ENCODE measurements at regions not wholly inside any gene's neighbourhood (a gene's known extent, or its start where the extent isn't known, plus 50 kb on each side); places are given as distances from the start of the nearest gene placed in this dataset.
"Not testable (repeated sequence)": the region's sequence is repeated elsewhere in the genome, so short reads cannot be mapped to it uniquely, and the experiment has no call there.

DNA sequence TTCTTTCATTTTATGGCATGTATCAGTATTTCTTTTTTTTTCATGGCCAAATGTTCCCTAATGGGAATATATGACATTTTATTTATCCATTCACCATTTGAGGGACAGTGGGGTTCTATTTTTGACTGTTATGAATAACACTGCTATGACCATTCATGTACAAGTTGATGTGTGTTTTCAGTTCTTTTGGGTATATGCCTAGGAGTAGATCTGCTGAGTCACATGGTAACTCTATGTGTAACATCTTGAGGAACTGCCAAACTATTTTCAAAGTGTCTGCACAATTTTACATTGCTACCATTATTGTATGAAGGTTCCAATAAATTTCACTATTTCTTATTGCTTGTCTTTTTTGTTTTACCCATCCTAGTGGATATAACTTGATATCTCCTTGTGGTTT is 223.0 kb downstream of the TANC2 start:
- no peak for DNase-seq

DNA sequence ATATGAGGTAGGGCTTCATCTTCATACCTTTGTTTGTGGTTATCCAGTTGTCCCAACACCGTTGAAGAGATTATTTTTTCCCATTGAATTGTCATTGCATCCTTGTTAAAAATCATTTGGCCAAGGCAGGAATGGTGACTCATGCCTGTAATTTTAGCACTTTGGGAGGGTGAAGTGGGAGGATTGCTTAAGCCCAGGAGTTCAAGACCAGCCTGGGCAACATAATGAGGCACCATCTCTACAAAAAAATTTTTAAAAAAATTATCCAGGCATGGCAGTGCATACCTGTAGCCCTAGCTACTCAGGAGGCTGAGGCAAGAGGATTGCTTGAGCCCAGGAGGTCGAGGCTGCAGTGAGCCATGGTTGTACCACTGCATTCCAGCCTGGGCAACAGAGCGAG is 223.9 kb downstream of the TANC2 start:
- DNase-seq: no peak

DNA sequence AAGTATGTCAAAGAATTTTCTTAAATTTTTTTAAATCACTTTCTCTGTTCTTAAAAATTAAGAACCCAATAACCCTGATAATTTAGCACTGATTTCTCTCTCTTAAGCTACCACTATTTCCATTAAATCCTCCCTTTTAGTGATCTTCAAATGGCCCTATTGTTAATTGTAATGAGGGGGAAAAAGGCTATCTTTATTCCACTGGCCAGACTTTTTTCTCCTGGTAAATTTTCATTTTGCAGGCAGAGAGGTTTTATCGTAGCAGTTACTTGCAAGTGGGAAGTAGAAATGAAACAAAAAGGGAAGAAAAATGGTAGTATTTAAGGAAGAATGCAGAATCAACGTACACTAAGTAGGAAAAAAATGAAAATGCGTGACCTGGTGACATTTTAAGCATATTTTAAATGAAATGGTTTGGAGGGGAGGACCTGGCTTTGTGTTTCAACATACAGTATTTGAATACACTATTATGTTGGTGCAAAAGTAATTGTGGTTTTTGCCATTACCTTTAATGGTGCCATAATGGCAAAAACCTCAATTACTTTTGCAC is 224.9 kb downstream of the TANC2 start:
- no peak for DNase-seq

DNA sequence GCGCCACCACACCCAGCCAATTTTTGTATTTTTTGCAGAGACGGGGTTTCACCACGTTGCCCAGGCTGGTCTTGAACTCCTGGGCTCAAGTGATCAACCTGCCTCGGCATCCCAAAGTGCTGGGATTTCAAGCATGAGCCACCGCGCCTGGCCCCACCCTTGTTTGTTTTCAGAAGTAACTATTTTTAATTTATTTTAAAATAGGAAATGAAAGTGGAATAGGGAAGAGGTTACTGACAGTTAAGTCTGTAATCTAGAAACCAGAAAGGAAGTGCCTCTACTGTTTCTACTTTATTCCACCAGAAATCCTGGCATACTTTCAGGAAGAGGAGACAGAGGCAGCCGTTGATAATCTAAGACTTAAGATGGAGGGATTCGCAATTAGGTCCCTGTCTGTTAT is 225.6 kb downstream of the TANC2 start:
- DNase-seq: no peak

DNA sequence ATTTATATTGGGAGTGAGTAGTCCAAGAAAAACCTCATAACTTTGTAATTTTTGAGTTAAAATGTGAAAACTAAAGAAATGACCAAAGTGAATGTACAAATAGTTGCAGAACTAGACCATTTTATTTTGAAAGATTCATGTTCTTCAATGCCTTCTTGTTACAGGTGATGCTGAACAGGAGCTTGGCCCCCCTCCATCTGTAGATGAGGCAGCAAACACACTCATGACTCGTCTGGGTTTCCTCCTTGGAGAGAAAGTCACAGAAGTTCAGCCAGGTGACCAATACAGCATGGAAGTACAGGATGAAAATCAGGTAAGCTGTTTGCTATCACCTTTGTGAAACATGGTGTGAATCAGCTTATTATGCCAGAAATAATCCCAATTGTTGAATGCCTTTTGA is 227.8 kb downstream of the TANC2 start:
- no peak for DNase-seq

DNA sequence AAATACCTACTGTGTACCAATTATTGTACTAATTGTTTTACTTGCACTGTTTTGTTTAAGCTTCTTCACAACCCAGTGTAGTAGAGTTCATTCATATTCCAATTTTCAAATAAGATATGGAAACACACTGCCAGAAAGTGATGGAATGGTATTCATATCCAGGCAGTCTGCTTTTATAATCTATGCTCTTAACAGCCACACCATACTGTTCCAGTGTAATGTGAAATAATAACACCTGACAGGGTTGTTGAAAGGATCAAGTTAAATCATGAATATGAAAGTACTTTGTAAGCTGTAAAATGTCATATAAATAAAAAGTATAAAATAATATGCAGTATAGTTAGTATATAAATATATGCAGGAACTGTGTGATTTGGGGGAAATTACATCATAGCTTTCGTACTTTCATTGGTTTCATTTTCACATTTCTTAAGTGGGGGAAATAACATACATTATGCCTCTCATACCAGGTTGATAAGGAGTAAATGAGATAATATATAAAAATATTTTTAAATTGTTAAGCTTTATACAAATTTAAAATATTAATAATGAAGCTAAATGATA is 230.8 kb downstream of the TANC2 start:
- DNase-seq: no peak

DNA sequence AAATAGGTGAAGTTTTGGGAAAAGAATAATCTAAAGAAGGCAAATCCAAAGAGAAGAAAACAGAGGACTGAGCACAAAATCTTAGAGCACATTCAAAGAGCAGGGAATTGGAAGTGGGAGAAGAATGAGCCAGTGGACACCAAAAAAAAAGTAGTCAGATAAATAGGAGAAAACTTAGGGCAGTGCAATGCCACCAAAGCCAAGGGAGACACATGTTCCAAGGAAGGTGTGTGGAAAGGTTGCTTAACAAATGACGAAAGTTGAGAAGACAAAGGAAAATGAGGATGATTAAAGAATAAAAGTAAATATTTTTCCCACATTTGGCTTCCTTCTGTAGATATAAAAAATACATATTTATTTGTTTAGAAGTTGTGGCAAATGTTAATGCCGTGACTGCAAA is 237.6 kb downstream of the TANC2 start:
- no peak for DNase-seq

DNA sequence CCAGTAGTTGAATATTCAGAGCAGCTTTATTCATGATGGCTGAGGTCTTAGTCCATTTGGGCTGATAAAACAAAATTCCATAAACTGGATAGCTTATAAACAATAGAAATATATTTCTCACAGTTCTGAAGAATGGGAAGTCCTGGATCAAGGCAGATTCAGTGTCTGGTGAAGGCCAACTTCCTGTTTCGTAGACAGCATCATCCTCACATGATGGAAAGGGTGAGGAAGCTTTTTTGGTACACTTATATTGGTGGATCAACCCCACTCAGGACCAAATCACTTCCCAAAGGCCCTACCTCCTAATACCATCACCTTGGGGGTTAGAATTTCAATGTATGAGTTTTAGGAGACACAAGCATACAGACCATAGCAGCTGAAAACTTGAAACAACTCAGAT is 224.2 kb downstream of the CYB561 start:
- DNase-seq: no peak

DNA sequence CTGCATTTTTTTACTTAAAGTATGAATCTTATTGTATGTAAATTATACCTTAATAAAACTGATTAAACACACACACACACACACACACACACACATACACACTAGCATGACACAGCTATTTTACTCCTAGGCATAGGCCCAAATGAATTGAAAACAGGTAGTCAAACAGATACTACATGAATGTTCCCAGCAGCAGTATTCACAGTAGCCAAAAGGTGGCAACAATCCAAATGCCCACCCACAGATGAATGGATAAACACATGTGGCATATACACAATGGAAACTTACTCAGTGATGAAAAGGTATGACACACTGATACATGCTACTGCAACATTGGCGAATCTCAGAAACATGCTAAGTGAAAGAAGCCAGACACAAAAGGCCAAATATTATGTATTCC is 223.5 kb downstream of the CYB561 start:
- DNase-seq: no peak

DNA sequence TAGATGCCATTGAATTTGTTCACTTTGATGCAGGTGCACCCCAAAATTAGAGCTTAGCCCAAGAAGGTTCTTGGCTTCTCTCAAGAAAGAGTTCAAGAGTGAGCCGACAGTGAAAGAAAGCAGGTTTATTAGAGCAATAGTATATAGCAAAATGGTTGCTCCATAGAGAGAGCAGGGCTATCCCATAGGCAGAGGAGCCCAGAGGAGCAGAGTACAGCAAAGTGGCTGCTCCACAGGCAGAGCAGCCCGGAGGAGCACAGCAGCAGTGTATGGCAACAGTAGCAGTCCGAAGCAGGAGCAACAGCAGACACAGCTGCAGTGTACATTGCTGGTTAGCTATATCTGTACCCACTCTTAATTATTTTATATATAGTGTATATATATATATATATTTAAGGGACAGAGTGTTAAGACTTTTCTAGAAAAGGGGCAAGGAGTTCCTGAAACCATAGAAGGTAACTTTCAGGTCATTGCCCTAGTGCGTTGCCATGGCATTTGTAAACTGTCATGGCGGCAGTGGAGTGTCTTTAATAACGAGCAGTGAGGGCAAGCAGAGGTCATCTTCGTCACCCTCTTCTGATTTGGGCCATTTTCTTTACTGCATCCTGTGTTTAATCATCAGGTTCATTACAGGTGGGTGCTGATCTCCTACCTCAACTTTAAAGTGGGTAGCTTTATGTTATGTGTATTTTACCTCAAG is 222.7 kb downstream of the CYB561 start:
- no peak for DNase-seq

DNA sequence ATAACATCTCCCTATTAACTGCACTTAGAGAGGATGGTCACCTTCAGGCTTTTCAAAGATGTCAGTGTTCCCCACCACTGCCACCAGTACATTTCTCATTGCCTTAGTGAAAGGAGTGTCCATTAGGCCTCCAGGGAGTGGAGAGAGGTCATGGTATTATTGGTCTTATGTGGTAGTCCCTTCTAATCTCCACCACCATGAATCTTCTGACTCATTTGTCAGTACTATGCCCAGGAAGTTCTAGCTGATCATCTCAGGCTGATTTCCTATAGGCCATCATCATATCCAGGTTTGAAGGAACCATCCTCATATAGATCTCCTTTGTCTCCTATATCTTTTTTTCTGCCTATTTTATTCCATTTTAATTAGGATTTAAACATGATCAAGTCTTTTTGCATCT is 221.5 kb downstream of the CYB561 start:
- DNase-seq: no peak

DNA sequence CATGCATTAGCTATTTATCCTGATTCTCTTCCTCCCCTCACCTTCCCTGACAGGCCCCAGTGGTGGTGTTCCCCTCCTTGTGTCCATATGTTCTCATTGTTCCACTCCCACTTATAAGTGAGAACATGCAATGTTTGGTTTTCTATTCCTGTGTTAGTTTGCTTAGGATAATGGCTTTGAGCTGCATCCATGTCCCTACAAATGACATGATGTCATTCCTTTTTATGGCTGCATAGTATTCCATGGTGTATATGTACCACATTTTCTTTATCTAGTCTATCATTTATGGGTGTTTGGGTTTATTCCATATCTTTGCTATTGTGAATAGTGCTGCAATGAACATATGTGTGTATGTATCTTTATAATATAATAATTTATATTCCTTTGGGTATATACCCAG is 219.4 kb downstream of the CYB561 start:
- DNase-seq: not testable (repeated sequence)

DNA sequence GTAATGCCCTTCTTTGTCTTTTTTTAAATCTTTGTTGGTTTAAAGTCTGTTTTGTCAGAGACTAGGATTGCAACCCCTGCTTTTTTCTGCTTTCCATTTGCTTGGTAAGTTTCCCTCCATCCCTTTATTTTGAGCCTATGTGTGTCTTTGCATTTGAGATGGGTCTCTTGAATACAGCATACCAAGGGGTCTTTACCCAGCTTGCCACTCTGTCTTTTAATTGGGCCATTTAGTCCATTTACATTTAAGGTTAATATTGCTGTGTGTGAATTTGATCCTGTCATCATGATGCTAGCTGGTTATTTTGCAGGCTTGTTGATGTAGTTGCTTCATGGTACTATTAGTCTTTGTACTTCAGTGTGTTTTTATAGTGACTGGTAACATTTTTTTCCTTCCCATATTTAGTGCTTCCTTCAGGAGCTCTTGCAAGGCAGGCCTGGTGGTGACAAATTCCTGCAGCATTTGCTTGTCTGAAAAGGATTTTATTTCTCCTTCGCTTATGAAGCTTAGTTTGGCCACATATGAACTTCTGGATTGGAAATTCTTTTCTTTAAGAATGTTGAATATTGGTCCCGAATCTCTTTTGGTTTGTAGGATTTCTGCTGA is 215.0 kb downstream of the CYB561 start:
- not testable (repeated sequence) for DNase-seq

DNA sequence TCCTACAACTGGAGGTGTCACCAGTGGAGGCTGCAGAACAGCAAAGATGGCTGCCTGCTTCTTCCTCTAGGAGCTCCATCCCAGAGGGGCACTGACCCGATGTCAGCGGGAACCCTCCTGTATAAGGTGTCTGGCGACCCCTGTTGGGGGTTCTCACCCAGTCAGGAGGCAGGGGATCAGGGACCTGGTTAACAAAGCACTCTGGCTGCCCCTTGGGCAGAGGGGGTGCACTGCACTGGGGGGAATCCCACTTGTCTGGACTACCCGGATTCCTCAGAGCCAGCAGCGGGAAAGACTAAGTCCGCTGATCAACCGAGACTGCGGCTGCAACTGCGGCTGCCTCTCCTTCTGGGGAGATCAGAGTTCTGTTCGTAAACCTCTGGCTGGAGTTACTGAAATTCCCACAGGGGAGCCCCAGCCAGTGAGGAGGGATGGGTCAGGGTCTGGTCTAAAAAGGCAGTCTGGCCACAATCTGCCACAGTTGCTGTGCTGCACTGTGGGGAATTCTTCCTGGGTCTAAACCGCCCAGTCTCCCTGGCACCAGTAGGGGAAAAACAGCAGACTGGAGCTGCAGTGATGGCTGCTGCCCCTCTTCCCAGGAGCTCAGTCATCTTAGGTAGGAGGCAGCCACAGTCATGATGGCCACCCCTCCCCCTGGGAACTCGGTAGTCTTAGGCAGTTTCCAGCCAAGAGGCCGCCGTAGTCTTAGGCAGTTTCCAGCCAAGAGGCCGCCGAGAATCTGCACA is 213.4 kb downstream of the CYB561 start:
- no peak for DNase-seq

DNA sequence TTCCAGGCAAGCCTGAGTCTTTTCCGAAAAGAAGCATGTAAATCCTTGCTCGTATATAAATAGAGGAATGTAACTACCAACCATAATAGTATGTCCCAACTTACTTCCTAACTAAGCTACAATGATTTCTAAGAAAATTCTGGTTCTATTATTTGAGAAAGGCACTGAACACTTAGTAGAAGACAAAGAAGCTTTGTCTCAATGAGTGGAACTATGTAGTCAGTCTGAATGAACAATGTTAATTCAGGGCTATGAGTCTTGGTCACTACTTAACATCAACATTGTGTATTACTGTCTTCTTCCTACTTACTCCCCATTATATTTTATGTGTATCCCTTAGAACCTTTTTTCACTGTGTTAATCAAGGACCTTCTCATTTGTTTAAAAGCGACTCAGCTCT is 206.0 kb downstream of the CYB561 start:
- no peak for DNase-seq

DNA sequence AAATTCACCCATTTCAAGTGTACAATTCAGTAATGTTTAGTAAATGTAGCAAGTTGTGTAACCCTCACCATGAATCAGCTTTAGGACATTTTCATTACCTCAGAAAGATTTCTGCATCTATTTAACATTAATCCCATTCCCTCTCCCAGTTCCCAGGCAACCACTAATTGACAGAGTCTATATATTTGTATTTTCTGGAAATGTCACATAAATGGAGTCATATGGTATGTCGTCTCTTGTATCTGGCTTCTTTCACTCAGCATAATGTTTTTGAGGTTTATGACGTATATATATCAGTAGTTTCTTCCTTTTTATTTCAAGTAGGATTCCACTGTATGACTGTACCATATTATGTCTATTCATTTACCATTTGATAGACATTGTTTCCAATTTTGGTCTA is 199.8 kb downstream of the CYB561 start:
- DNase-seq: no peak

DNA sequence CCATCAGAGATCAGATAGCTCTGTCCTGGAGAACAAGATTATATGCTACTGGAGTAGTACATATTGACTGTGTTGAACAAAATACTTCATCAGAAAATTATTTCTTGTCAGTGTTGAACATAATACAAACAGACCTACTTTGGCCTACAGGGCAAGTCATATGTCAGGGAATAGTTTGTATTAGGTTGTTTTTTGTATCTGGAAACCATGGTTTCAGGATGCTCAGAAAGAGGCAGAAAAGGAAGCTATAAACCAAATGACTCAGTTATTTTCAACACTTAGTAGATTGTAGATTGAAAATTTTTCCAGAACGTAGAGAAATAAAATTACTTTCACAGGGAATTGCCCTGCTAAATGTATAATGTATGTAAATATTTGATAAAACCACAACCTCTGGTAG is 198.4 kb downstream of the CYB561 start:
- DNase-seq: no peak

DNA sequence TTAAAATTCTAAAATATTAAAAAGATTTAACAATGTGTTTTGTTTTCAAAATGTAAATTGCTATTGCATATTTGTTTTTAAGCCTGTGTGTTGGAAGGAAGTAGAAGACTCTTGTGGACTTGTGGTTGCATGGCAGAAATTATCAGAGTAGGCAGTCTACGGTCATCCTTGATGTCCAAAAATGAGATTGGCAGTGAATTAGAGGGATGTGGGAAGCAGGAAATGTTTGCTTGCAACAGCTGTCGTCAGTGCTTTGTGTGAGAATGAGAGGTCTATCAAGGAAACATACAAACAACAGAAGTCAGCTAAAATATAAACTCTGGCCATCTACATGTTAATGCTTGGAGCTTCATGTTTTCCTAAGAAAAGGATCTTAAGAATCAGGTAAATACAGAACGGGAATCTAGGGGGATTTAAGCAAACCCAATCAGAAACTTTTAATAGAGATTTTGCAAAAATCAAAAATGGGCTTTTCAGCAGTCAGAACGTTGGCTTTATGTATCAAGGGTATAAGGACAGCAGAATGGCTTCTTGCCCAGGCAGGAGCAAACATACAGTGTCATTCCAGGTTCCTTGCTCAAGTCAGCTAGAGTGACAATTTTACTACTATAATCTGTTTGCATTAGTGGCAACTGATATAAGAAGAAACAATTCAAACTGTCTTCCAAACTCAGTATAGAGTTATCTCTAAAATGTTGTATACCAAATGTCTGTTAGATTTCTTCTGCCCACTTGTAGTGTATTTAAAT is 196.7 kb downstream of the CYB561 start:
- no peak for DNase-seq

DNA sequence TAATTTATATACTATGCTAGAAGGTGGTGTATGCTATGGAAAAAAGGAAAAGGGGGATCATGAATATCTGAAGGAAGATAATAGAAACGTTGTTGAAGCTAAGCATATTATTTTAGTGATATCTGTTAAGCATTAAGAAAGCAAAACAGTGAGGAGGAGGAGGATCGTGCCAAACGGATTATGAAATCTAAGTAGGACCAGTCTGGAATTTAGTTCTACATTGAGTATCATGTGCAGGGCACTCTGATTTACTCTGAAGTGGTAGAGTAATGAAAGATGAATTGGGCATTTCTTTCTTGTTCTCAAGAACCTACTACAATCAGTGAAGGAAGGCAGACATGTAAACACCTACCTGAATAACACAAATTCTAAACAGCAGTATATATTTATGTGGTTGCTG is 195.3 kb downstream of the CYB561 start:
- no peak for DNase-seq

DNA sequence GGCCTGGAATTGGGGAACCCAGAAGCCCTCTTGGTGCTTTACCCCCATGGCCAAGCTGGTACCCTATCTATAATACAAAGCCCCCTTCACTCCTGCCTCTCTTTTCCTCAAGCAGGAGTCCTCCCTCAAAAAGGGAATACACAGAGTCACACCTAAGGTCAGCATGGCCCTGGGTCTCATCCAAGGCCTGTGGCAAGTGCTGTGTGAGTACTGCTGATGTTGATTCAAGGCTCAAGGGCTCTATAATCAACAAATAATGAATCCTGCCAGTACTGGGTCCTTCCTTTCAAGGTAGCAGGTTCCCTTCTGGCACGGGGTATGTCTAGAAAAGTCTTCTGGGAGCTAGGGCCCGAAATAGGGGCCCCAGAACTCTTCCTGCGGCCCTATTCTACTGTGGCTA is 187.3 kb downstream of the CYB561 start:
- no peak for DNase-seq

DNA sequence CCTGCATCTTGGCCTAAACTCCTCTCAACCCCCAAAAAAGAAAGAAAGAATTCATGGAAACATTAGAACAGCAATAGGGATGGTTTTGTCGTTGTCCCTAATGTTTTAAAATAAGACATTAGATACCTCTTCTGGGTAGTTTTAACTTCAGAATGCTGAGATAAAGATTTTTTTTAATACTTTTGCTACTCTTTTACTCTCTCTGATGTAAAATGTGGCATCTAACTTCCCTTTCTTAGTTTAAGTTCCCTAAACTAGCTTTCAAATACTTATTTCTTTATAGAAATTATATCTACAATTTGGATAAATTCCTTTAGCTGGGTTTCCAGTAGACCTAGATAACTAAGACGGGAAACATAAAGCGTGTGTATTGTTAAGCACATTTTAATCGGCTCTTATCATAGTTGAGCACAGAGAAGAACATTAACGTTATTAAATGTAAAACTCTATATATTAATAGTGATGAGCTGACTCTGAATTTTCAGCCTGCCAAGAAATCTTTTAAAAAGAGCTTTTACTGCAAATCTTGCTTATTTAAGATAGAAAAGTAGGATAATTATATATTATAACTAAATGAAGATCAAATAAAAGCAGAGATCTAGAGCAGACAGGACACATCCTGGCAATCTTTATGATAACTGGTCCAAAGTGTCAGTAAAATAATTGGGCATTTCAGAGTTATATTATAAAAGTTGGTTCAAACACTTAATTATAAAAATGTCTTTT is 183.2 kb downstream of the CYB561 start:
- DNase-seq: no peak

DNA sequence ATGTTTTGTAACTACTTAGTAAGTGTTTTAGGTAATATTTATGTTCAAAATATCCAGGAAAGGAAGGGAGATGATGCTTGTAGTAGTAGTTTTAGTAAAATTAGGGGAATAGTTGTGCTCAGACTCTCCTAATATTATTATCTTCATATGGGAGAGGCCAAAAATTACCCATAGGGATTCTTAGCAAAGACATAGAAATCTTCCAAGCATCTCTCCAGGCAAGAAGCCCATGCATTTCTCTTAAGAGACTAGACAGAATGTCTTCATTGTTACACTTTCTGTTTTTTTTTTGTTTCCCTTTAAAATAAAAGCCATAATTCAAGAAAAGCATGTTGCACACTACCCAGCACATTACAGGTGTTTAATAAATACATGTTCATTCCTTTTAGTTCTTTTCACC is 180.6 kb downstream of the CYB561 start:
- DNase-seq: no peak

Data from T1000 (cell line).